ENCODE measurements at regions not wholly inside any gene's neighbourhood (a gene's known extent, or its start where the extent isn't known, plus 50 kb on each side); places are given as distances from the start of the nearest gene placed in this dataset.
"Not testable (repeated sequence)": the region's sequence is repeated elsewhere in the genome, so short reads cannot be mapped to it uniquely, and the experiment has no call there.

DNA sequence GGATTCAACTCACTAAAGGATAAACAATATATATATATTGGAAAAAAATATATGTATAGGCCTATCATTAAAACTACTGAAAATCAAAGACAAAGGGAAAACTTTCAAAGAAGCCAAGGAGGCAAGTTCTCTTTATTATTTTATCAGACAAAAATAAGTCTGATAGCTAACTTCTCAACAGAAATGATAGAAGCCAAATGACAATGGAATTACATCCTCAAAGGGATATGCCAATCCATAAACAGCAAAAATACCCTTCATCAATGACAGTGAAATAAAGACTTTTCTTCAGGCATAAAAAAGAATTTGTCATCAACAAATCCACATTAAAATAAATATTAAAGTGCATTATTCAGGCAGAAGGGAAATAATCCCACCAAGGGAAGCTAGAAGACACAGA lies 393.4 kb downstream of the ZFHX3 start:
- DNase-seq: no peak

DNA sequence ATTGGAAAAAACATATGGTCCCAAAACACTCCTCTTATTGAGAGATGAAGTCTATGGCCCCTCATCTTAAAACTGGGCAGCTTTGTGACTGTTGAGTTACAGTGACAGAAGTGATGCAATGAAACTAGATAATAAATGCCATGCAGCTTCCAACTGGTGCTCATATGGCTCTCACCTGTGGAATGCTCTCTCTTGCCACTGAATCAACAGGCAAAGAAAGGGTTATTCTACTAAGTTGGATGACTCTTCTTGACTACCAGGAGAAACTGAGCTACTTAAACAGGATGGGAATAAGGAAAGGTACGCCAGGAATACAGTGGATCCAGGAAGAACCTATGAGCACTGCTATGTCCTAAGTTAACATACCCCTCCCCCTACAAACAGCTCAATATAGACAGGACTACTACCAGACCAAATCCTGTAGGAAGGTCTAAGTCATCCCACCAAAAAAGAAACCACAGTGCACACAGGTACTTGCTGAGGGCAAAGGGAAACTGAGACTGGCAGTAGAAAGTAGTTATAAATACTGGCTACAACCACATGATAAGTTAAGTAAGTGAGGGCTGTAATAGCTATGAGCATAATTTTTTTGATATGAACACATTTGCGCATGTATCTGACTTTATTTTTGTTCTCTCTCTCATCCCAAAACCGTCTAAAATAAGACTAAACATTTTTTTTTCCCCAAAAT lies 398.5 kb downstream of the ZFHX3 start:
- DNase-seq: no peak

DNA sequence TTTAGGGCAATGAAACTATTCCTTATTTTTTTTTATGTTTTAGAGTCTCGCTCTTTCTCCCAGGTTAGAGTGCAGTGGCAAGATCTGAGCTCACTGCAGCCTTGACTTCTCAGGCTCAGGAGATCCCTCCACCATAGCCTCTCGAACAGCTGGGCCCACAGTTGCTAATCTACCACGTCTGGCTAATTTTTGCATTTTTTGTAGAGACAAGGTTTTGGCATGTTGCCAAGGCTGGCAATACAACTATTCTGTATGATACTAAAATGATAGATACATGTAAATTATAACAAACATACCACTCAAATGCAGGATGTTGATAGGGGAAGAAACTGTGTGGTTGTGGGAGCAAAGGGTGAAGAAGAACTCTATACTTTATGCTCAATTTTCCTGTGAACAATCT lies 401.3 kb downstream of the ZFHX3 start:
- no peak for DNase-seq

DNA sequence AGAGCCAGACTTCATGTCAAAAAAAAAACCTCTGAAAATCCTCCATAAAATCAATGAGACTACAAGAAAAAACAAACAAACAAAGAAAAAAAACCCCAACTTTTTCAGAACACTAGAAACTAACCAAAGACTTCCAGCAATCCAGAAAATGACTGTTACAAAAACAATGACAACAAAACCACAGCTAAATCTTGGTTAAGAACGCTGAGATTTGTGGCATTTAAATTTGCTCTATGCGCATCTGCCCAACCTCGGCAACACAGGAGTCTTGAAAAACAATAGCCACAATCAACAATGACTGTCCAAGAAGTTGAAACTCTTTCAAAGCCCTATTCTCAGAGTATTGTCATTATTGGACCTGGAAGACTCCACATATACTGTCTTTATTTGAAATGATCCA lies 402.4 kb downstream of the ZFHX3 start:
- no peak for DNase-seq

DNA sequence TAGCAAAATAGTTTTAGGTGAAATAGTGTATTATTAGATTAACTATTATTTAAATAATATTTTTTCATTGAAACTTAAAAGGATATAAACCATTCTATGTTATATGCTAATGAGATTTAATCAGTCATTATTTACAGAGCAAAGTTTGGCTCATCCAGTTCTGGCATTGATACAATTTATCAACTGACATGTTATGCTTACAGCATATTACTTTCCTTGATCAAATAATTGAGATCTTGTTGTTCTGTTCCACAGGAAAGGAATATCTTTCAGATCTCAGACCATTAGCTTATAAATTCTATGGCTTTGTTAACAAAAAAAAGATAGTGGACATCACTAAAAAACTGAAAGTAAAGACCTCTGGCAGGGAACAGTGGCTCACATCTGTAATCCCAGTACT lies 403.0 kb downstream of the ZFHX3 start:
- no peak for DNase-seq

DNA sequence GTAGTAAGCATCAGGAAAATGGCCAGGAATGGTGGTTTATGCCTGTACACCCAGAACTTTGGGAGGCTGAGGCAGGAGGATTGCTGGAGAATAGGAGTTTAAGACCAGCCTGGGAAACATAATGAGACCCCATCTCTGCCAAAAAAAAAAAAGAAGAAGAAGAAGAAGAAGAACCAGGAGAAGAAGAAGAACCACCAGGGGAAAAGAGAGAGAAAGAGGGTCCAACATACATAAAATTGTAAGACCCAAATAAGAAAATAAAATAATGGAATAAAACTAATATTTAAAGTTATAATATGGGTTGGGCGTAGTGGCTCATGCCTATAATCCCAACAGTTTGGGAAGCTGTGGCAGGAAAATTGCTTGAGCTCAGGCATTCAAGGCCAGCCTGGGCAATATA lies 408.4 kb downstream of the ZFHX3 start:
- no peak for DNase-seq

DNA sequence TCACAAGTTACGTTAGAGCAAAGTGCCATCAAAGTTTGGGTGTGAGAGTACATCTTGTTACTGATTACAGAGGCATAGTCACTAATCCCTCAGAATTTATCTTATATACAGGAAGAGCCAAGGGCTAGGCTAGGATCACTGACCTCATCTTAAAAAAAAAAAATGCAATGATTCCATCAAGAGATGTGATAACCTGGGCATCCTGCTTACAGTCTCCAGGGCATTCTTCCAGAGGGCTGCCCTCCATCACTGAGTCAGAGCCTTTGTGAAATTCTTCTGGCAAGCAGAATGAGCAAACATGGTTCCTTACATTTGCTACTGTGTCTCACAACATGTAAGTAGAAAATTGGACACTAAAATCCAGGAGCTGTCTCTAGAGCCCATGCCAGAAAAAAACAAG lies 410.6 kb downstream of the ZFHX3 start:
- DNase-seq: no peak

DNA sequence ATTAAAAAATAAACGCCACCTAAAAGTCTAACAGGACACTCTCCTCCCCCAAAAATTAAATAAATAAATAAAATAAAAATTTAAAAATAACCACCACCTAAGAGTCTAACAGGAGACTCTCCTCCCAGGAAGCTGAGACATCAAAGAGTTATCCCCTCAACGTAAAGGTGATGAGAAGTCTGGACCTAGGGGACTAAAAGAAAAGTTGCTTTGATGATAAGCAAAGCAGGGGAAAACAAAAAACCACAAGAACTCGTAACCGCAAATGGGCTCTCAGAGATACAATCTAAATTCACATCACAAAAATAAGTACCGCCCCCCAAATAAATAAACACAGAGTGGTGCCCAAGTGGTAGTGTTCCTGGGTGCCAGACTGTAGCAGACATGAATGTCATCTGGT lies 412.2 kb downstream of the ZFHX3 start:
- no peak for DNase-seq

DNA sequence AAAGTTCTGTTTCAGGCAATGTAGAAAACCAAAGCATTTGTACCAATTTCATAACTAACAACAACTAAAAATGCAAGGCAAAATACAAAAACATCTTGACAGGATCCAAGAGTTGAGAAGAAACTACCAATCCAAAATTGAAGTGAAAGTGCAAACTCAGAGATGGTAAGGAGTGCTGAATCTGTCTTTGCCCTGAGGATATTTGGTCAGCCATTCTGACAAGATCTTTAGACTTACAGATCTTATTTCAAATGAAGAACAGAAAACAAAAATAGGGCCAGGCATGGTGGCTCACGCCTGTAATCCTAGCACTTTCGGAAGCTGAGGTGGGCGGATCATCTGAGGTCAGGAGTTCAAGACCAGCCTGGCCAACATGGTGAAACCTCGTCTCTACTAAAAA lies 412.8 kb downstream of the ZFHX3 start:
- no peak for DNase-seq

DNA sequence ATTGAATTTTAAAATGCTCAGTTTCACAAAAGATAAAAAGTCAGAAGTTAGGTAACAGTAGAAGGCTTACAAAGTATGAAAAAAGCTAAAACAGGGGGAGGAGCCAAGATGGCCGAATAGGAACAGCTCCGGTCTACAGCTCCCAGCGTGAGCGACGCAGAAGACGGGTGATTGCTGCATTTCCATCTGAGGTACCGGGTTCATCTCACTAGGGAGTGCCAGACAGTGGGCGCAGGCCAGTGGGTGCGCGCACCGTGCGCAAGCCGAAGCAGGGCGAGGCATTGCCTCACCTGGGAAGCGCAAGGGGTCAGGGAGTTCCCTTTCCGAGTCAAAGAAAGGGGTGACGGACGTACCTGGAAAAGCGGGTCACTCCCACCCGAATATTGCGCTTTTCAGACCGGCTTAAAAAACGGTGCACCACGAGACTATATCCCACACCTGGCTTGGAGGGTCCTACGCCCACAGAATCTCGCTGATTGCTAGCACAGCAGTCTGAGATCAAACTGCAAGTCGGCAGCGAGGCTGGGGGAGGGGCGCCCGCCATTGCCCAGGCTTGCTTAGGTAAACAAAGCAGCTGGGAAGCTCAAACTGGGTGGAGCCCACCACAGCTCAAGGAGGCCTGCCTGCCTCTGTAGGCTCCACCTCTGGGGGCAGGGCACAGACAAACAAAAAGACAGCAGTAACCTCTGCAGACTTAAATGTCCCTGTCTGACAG lies 420.6 kb downstream of the ZFHX3 start:
- not testable (repeated sequence) for DNase-seq

DNA sequence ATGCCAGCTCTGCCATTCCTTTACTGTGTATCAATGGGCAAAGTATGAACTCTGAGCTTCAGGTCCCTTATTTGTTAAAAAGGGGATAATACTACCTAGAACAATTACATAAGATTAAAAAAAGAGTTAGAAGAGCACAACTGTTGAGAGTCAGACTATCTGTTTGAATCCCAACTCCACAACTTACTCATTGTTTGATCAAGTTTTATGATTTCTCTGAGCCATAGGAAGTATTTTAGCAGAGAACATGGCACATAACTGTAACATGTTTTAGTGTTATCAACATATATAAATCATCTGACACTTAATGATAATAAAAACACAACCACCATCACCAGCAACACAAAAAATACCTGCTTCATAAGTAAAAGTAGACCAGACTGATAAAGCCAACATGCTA lies 421.3 kb downstream of the ZFHX3 start:
- DNase-seq: no peak

DNA sequence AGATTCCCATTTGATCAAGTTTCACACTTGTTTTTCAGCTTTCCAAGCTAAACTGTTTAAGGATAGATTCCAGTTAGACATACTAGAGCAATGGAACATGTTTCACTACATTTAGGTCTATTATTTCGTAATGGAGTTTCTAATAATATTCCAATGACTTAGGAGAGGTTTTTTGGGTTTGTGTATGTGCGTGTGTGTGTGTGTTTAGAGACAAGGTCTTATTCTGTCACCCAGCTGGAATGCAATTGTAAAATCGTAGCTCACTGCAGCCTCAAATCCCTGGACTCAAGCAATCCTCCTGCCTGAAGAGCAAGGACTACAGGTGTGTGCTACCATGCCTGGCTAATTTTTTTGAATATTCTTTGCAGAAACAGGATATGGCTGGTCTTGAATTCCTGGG lies 426.3 kb downstream of the ZFHX3 start:
- DNase-seq: no peak

DNA sequence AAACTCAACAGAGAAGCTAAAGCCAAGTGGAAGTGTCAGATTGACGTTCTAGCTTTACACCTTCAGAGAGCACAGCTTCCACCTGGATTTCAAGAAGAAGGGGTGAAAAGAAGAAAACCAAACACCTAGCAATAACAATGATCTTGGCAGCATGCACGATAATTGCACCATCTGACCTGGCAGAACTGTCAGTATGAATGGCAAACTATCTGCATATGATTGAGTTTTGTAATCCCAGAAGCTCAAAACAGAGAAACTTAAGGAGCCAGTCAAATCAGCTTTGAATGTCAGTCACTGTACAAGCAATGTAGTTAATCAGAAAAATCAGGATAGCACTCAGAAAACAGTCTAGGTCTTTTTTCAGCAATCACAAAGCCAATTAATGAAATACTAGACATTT lies 427.1 kb downstream of the ZFHX3 start:
- DNase-seq: no peak

DNA sequence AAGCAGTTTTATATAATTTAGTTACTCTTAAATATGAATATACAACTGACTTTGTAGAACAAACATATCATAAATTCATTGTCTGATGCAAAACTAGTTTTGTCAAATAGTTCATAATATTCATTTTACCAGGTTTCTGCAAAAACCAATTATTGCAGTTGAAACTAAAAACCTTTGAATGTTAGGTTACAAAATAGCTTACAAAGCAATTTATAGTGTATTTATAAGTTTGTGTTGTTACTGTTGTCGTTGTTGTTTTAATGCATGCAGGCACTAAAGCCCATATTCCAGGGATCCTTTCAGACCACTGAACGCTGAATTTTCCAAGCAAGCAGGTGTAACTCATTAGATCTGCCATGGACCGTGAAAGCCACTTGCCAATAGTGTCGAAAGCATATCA lies 427.6 kb downstream of the ZFHX3 start:
- no peak for DNase-seq

DNA sequence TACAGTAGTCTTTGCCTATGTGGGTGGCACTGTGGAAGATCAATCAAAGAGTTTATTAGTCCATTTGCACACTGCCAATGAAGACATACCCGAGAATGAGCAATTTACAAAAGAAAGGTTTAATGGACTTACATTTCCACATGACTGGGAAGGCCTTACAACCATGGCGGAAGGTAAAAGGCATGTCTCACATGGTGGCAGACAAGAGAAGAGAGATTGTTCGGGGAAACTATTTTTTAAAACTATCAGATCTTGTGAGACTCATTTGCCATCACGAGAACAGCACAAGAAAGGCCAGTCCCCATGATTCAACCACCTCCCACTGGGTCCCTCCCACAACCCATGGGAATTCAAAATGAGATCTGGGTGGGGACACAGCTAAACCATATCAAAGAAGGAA lies 432.1 kb downstream of the ZFHX3 start:
- no peak for DNase-seq

DNA sequence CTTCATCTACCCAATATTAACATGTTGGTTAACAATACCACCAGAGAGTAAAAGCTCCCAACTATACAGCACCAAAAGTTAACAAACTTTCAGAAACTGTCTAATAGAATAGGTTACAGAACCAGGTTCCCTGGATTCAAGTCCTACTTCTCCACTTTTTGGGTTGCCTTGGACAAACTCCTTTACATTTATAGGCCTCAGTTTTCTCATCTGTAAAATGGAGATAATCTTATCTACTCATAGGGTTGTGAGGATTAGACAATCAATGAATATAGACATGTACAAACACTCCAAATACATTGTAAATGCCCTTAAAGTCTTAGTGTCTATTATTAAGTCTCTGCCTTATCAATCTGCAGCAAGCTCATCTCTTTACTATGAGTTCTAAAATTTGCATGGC lies 435.2 kb downstream of the ZFHX3 start:
- DNase-seq: no peak

DNA sequence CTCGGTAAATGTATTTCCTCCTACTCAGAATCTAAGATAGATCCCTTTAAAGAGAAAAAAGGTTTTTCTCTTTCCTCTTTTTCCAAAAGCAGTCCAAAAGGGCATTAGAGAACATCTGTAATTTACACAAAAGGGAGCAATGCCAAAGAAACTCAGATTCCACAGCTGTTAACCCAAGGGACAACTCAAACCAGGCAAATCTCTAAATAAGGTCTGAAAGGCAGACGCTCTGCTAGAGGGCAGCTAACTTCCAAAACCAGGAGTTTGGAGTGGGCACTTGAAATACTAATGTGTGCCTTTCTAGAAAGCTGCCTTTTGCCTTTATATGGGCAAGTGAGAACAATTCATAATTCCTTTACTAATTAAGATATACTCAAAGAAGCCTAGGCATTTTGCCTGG lies 435.7 kb downstream of the ZFHX3 start:
- DNase-seq: no peak

DNA sequence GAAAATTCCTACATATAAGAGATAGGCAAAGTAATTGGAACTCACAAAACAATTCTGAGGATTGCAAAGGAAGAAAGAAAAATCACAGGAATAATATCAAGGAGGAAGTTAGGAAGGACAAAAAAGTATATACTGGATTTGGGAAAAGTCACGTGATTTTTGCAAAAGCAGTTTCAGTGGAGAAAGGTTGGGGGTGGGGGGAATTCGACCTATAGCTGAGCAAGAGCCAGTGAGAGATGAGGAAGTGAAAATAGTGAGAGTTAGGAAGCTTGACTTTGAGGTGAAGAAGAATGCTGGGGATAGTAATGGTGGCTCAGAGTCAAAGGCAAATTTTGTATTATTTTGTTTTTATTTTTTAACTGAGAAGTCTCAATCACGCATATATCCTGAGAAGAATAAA lies 438.0 kb upstream of the PMFBP1 start:
- DNase-seq: no peak

DNA sequence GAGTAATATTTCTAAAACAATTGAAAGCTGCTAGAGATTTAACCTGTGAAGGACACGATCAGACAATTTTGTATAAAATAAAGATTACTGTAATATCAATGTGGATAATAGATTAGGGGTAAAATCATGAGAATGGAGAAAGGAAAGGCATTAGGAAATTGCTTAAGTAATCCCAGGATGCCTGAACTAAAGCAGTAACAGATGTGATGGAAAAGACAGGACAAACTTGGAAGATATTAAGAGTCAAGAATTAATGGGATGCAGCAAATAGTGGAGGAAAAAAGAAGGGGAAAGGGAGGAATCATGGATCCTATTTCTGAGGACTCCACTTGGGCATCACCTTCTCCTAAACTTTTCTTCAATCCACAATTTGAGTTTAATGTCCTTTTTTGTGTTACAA lies 437.1 kb upstream of the PMFBP1 start:
- no peak for DNase-seq

DNA sequence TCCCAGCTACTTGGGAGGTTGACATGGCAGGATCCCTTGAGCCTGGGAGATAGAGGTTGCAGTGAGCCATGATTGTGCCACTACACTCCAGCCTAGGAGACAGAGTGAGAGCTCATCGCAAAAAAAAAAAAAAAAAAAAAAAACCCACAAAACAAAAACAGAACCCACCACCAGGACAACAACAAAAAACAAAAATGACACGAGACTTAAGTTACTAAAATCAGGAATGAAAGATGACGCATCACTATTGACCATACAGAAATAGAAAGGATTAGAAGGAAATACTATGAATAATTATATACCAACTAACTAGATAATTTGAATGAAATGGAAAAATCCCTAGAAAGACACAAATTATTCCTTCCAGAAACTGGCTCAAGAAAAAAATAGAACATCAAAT lies 432.4 kb upstream of the PMFBP1 start:
- no peak for DNase-seq

DNA sequence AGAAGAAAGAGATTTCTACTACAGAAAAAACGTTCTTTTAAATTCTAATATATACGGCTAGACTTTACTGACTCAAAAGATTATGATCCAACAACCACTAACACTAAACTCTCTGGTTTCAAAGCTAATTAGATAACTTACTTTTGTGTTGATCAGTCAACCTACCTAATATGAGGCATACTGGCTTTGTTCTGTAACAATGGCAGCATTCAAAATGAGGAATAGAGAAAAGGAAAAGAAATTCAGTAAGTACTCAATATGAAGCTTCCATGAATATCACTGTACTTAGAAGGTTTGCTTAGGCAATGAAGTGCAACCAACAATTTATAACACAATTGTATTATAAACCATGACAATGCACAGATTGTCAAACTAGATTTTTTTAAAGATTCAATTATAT lies 430.5 kb upstream of the PMFBP1 start:
- no peak for DNase-seq

DNA sequence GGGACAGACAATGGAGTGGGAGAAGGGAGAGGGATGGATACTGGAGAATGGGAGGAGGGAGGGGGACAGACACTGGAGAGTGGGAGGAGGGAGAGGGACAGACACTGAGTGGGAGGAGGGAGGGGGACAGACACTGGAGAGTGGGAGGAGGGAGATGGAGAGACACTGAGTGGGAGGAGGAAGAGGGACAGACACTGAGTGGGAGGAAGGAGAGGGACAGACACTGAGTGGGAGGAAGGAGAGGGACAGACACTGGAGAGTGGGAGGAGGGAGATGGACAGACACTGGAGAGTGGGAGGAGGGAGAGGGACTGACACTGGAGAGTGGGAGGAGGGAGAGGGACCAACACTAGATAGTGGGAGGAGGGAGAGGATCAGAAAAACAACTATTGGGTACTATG lies 426.7 kb upstream of the PMFBP1 start:
- DNase-seq: no peak

DNA sequence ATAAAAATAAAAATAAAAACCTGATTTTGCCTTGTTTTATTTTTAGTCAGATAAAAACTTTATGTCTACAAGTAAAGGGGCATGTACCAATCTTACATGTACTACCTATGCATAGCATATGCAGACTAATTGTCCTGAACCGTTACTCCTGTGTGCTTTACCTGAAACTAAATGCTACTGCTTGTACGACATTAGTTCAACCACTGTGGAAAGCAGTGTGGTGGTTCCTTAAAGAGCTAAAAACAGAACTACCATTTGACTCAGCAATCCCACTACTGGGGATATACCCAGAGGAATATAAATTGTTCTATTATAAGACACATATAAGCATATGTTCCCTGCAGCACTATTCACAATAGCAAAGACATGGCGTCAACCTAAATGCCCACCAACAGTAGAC lies 426.0 kb upstream of the PMFBP1 start:
- DNase-seq: no peak

DNA sequence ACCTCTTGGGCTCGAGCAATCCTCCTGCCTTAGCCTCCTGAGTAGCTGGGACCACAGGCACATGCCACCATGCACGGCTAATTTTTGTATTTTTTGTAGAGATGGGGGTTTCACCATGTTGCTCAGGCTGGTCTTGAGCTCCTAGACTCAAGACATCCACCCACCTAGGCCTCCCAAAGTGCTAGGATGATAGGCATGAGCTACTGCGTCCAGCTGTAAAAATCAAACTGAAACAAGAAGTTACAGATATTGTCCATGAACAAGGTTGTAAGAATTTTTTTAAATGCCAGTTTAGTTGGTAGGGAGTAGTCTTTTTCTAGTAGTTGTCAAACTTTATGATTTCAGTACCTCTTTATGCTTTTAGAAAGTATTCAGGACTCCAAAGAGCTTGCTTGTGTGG lies 424.4 kb upstream of the PMFBP1 start:
- no peak for DNase-seq
